Stimulated activated naive CD8-positive, alpha-beta T cell treated with anti-CD3 and anti-CD28 coated beads, Interleukin-15, amount 100 ng/mL, for 72 hours (primary cell): ENCODE measurements at regions not wholly inside any gene's neighbourhood (a gene's known extent, or its start where the extent isn't known, plus 50 kb on each side); places are given as distances from the start of the nearest gene placed in this dataset.
"Not testable (repeated sequence)": the region's sequence is repeated elsewhere in the genome, so short reads cannot be mapped to it uniquely, and the experiment has no call there.

Experiments
- ATAC-seq: fragments of 150-1000 bp; cut with Tn5 transposase; 2 replicates; pipeline ENCODE4 v1.10.0; 2021; ENCODE audit warnings: mild to moderate bottlenecking, moderate library complexity
- DNase-seq, 2 donors: peaks; one replicate each; pipeline ENCODE4 v3.0.0; 2021 to 2022
- H3K27ac Mint-ChIP-seq, 2 donors: one replicate each; pipeline ENCODE4 v1.8.0; 2022; ENCODE audit warnings: mild to moderate bottlenecking in 2 of 2, mixed read lengths in 2 of 2, moderate library complexity in 2 of 2
- H3K27me3 Mint-ChIP-seq: one replicate; pipeline ENCODE4 v1.8.0; 2022; ENCODE audit warnings: mixed read lengths
- H3K4me1 Mint-ChIP-seq: one replicate; pipeline ENCODE4 v1.8.0; 2022; ENCODE audit warnings: mild to moderate bottlenecking, mixed read lengths
- H3K4me3 Mint-ChIP-seq, 2 donors: one replicate each; pipeline ENCODE4 v1.8.0; 2022; ENCODE audit warnings: mild to moderate bottlenecking in 2 of 2, mixed read lengths in 2 of 2, moderate library complexity in 1 of 2
- H3K9me3 Mint-ChIP-seq, 2 donors: one replicate each; pipeline ENCODE4 v1.8.0; 2022; ENCODE audit warnings: mixed read lengths in 2 of 2

DNA sequence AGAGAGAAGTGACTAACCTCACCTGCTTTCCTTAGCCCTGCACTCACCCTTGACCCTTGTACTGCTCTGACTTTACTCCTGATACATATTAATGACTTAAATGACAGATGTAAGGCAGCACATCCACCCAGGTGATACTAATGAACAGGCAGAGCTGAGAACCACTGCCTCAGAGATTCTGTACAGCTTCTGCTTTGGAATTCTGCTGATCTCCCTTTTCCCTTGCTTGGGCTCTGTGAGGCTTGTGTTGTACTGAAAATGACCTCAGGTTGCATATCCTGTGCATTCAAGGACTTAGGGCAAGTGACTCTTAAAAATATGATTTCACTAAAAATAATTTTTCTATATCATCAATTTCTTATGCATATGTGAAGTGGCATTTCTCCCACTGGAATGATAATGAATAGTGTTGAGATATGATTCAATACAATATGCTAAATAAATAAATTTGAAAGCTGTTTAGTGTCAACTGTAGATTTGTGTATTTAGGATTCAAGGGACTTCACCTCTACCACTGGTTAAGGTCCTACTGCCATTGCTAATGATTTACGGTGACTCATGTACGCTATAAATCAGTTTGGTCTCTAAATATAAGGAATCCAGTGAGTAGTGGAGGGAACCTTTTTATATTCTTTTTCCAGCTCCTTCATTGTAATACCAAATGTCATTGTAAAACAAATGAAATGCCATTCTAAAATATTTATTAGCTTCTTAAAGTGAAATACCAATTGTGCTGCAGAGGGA is 328.3 kb downstream of the SOCS6 start:
- ATAC-seq (no peak), DNase-seq (no peak)
- no peak overlapping the region for H3K4me3 Mint-ChIP-seq
- H3K27me3 Mint-ChIP-seq = no peaks in the 10 kb centered on the region
- no peak overlapping the region for H3K27ac Mint-ChIP-seq
- H3K9me3 Mint-ChIP-seq = peaks cover 20 to 24% of the 10 kb centered on the region in 2 donors
- H3K4me1 Mint-ChIP-seq = peaks cover 39% of the 10 kb centered on the region

DNA sequence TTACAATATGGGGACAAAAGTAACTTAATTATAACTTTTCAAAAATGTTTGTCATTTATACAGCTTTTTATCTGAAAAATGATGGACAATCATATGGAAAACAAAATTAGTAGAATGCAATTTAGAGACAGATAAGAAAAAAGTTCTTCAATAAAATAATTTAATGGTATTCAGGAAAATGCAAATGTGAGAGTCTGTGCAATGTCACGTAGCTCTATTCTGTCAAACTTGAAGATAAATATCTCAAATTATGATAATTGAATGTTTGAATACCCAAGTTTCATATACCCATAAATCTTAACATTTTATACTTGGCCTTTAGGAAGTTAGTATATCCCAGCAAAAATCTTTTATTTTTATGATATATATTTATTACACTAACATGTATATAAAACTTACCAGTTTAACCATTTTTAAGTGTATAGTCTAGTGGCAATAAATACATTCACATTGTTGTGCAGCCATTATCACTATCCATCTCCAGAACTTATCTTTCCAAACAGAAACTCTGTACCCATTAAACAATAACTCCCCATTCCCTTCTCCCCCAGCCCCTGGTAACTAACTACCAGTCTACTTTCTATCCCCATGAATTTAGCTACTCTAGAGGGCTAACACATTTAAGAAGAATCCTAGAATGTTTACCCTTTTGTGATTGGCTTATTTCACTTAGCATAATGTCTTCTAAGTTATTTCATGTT is 311.5 kb downstream of the SOCS6 start:
- Mint-ChIP-seq H3K27me3 (no peaks in the 10 kb centered on the region), H3K4me1 (peaks cover 15% of the 10 kb centered on the region), H3K4me3 (peak overlapping the region in 1 of 2 donors; percentile 21), H3K27ac (peak overlapping the region in 1 of 2 donors; percentile 91), H3K9me3 (peaks cover 0 to 5% of the 10 kb centered on the region in 2 donors)
- no peak for DNase-seq
- no peak for ATAC-seq

DNA sequence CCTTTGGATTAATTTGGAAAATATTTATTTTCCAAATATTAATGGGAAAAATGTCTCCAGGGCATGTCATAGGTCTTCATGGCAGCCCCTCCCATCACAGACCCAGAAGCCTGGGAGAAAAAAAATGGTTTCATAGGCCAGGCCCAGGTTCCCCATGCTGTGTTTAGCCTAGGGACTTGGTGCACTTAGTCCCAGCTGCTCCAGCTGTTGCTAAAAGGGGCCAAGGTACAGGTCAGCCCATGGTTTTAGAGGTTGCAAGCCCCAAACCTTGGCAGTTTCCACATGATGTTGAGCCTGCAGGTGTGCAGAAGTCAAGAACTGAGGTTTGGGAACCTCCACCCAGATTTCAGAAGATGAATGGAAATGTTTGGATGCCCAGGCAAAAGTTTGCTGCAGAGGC is 309.6 kb downstream of the SOCS6 start:
- H3K9me3 Mint-ChIP-seq = no peaks in the 10 kb centered on the region
- H3K27me3 Mint-ChIP-seq = no peaks in the 10 kb centered on the region
- peaks cover 15% of the 10 kb centered on the region for H3K4me1 Mint-ChIP-seq
- H3K4me3 Mint-ChIP-seq = no peak overlapping the region
- H3K27ac Mint-ChIP-seq = no peak overlapping the region
- DNase-seq = no peak
- peak; percentile 20 for ATAC-seq

DNA sequence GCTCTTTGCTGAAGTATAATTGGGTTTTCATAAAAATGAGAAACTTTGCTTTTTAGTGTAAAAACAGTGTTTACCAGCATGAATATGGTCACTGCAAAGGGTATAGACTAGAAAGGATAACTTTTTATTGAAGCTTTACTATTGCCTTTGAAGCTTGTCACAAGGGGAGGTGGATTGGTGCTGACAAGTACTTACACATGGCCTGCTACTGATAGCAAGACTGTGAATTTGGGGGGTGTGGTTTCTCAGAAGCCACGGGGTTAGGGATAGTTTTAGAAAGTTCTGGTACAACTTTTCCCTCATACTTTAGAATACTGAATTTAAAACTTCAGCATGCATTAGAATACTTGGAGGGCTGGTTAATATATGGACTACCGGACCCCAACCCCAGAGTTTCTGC is 294.1 kb downstream of the SOCS6 start:
- Mint-ChIP-seq H3K27ac (no peak overlapping the region), H3K9me3 (peaks cover 18 to 33% of the 10 kb centered on the region in 2 donors), H3K4me3 (no peak overlapping the region), H3K27me3 (no peaks in the 10 kb centered on the region), H3K4me1 (no peaks in the 10 kb centered on the region)
- no peak for DNase-seq
- no peak for ATAC-seq

DNA sequence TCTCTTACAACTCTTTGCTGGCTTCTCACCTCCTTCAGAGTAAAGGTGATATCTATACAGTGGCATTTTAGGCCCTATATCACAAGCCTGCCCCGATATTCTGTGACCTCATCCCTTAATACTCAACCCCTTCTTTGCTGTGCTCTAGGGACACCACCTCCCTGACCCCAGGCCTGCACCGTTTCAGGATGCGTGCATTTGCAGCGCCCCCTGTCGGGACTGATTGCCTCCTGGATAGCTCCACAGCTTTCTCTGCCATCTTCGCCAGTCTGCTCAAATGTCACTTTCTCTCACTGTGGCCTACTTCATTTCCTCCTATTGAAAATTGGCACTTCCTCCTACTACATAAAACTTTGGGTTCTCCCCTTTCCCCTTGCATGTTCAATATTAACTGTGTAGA is 289.6 kb downstream of the SOCS6 start:
- DNase-seq (no peak), ATAC-seq (no peak)
- Mint-ChIP-seq H3K27ac (no peak overlapping the region), H3K27me3 (no peaks in the 10 kb centered on the region), H3K4me3 (no peak overlapping the region), H3K4me1 (no peaks in the 10 kb centered on the region), H3K9me3 (peaks cover 2 to 7% of the 10 kb centered on the region in 2 donors)

DNA sequence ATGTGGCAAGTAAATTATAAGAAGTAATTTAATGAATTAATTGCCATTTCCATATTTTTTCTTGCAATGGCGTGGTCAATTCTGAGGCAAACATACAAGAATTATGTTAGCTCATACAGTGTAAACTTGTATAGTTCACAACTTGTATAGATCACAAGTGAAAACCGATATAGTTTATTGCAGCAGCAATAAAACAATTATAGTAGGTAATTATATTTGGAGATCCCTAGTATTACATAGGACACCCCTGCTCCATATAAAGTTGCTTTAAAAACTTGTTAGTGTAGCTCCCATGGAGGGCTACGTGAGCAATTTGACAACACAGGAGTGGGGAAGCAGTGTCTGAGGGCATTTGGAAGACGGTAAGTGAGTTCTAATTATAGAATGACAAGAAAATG is 288.2 kb downstream of the SOCS6 start:
- H3K9me3 Mint-ChIP-seq = peaks cover 6 to 7% of the 10 kb centered on the region in 2 donors
- ATAC-seq (no peak), DNase-seq (no peak)
- no peaks in the 10 kb centered on the region for H3K27me3 Mint-ChIP-seq
- H3K4me1 Mint-ChIP-seq = no peaks in the 10 kb centered on the region
- H3K4me3 Mint-ChIP-seq = no peak overlapping the region
- H3K27ac Mint-ChIP-seq = no peak overlapping the region

DNA sequence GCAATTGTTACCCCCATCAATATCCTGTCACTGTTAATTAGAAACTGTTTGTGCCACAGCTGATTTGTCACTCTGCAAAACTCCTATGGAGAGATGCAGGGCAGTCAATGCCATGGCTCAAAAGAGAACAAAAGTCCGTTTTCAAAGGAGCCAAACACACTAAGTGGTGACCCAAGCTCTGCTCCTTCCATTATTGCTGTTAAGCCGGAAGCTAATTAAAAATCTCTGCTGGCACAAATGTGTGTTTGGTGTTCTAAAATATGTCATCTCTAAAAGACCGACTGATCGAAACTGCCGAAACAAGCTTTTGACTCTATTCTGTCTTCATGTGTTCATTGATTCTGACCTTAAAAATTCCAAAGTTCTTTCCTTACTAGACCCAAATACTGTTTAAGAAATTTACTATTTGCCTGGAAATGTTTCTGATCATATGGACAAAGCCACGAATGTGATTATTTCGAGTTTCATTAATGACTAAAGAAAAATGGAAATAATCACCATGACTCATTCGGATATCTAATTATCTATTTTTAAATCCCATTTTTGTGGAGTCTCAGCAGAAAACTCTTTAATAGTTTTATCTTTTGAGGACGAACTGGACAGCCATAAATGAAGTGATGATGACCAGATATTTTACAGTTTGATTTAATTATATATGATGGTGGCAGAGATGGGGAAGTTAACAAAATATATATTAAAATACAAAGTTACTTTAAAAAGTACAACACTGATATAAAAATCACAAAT is 287.6 kb downstream of the SOCS6 start:
- Mint-ChIP-seq H3K27me3 (no peaks in the 10 kb centered on the region), H3K4me1 (no peaks in the 10 kb centered on the region), H3K27ac (no peak overlapping the region), H3K4me3 (no peak overlapping the region), H3K9me3 (peaks cover 6 to 7% of the 10 kb centered on the region in 2 donors)
- ATAC-seq (no peak), DNase-seq (no peak)

DNA sequence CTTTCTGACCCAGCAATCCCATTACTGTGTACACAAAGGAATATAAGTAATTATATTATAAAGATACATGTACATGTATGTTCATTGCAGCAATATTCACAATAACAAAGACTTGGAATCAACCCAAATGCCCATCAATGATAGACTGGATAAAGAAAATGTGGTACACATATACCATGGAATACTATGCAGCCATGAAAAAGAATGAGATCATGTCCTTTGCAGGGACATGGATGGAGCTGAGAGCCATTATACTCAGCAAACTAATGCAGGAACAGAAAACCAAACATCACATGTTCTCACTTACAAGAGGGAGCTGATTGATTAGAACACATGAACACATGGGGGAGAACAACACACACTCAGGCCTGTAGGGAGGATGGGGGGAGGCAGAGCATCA is 286.1 kb downstream of the SOCS6 start:
- H3K4me3 Mint-ChIP-seq, H3K9me3 Mint-ChIP-seq, H3K4me1 Mint-ChIP-seq, DNase-seq, ATAC-seq, H3K27ac Mint-ChIP-seq, H3K27me3 Mint-ChIP-seq: not testable (repeated sequence)

DNA sequence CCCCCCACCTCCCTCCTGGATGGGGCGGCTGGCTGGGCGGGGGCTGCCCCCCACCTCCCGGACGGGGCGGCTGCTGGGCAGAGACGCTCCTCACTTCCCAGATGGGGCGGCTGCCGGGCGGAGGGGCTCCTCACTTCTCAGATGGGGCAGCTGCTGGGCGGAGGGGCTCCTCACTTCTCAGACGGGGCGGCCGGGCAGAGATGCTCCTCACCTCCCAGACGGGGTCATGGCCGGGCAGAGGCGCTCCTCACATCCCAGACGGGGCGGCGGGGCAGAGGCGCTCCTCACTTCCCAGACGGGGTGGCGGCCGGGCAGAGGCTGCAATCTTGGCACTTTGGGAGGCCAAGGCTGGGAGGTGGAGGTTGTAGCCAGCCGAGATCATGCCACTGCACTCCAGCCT is 280.8 kb downstream of the SOCS6 start:
- not testable (repeated sequence) for H3K9me3 Mint-ChIP-seq, H3K27ac Mint-ChIP-seq, H3K4me3 Mint-ChIP-seq, DNase-seq, H3K27me3 Mint-ChIP-seq, H3K4me1 Mint-ChIP-seq, ATAC-seq

DNA sequence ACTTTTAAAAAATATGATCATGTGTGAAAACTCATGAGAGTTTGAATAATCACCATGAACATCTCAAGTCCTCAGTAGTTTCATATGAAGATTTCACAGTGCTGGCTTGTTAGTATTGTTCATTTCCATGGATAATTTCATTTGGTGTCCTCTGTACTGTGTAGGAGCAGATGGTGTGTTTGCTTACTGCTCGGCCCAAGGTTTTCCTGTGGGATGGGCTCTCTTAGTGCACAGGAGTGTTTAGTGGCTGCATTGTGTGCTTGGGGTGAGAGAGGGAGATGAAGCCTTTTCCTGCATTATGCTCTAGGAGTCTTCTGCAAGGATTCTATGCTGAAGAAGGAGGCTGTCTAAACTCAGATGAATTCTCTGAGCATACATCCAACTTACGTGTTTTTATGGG is 270.6 kb downstream of the SOCS6 start:
- H3K27me3 Mint-ChIP-seq = no peaks in the 10 kb centered on the region
- no peak for ATAC-seq
- no peaks in the 10 kb centered on the region for H3K4me1 Mint-ChIP-seq
- no peak overlapping the region for H3K4me3 Mint-ChIP-seq
- DNase-seq = no peak
- H3K27ac Mint-ChIP-seq = no peak overlapping the region
- H3K9me3 Mint-ChIP-seq = peaks cover 0 to 16% of the 10 kb centered on the region in 2 donors

DNA sequence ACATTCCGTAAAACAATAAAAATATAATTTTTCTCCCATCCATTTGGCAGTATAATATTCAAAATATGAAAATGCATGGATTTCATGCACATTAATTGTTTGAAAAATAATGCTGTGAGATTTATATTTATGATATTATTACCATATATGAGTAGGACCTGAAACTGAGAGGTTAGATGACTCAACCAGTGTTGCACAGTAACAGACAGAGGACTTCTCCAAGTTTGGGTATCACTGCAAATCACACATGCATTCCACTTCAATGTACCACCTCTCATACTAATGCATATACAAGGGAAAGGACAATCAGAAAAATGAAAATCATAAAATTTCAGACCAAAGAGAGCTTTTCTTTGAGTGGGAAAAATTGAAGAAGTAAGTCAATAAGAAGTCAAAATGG is 269.5 kb downstream of the SOCS6 start:
- Mint-ChIP-seq H3K9me3 (peaks cover 0 to 16% of the 10 kb centered on the region in 2 donors), H3K27me3 (no peaks in the 10 kb centered on the region), H3K27ac (no peak overlapping the region), H3K4me3 (no peak overlapping the region), H3K4me1 (no peaks in the 10 kb centered on the region)
- DNase-seq (no peak), ATAC-seq (peak; percentile 75)

DNA sequence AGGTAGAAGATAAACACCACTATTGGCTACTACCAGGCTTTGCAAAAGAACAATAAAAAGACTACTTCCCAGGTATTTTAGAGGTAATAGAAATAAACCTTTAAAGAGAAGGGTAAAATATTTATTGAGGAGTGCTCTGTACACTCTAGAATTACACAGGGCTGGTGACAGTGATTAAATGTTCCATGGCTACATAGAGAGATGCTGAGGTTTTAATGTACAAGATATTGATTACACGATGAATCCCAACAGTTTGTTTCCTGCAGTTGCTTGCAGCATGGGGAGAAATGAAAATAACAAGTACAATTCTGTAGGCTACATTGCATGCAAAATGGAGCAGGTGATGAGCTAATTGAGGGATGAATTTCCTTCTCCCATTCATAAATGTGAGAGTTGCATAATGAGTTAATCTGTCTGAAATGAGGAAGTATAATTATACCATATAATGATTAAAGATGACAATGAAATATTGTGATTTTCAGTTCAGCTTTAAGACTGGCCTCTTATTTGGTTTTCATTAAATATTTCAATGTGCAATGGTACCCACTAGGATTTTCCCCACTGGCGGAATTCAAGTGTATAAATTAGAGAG is 266.1 kb downstream of the SOCS6 start:
- DNase-seq = no peak
- H3K9me3 Mint-ChIP-seq = no peaks in the 10 kb centered on the region
- H3K4me3 Mint-ChIP-seq = no peak overlapping the region
- H3K27ac Mint-ChIP-seq = no peak overlapping the region
- no peaks in the 10 kb centered on the region for H3K4me1 Mint-ChIP-seq
- no peak for ATAC-seq
- no peaks in the 10 kb centered on the region for H3K27me3 Mint-ChIP-seq

DNA sequence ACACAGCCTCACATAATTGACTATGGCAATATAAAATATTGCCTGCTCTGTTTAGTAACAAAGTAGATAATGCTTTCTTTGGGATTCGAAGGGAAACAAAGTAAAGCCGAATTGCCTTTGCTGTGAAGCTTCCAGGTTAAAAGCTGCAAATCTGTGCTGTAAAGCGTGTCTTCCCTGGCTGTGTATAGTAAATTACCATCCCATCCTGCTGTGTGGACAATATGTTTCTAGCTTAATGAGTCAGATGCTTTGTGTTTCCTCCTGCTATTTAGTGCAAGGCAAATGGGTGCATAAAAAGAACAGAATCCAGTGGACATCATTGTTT is 265.1 kb downstream of the SOCS6 start:
- Mint-ChIP-seq H3K4me3 (peak overlapping the region in 1 of 2 donors; percentile 67), H3K9me3 (peaks cover 0 to 4% of the 10 kb centered on the region in 2 donors), H3K4me1 (no peaks in the 10 kb centered on the region), H3K27me3 (no peaks in the 10 kb centered on the region), H3K27ac (no peak overlapping the region)
- ATAC-seq = no peak
- DNase-seq = no peak

DNA sequence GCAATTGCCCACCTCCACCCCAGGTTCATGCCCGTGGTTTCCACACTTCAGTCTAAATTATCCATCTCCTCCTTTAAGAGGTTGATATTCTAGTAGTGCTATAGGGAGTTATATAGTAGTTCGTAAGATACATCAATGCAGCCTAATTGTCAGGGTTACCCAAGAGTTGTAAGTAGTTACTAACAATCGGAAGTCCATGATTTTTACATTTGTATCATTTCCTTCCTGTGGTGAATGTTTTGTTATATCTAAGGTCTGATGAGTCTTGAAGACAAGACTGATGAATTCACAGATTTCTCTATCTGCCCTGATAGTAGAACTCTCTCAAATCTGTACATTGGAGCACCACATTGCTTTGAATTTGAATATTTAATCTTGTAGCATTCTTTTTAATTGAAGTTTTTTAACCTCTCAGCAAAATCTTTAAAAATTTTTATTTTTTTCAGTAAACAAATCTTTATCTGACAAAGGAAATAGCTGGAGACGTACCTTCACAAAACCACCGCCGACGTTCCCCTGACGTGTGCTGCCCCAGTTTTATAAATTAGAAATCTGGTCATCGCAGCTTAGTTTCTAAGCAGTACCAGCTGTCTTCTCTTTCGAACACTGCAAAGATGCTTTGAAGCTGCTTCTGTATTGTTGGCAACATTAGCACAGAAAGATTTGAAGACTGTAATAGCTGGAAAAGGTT is 264.5 kb downstream of the SOCS6 start:
- ATAC-seq = peak; percentile 52
- peak overlapping the region in 1 of 2 donors; percentile 67 for H3K4me3 Mint-ChIP-seq

DNA sequence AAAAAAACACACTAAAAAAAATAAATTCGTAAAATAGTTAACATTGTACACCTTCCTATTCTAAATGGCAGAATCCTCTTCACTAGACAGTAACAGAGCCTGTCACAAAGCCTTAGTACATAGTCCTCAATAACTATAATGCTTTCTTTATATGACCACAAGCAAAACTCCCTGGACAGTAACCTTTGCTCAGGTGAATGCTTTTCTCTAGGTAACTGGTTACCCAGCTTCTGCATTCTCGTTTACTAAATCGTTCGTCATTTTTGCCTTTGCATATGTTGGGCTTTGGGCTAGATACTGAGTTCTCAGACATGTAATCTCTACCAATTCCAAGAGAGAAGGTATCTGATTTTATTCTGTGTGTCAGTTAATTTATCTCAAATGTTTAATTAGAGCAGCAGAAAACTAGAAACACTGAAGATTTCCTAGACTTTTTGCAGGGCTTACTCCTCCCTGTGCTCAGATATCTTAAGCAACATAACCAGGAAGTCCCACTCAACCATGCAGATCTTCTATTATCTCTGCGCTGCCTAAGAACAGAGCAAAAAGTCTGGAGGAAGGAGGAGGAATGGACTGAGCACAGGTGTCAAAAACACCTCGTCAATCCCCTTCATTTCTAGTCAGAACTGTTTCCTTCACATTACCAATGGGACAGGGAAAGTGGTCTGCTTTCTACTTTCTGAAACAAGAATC is 247.7 kb downstream of the SOCS6 start:
- Mint-ChIP-seq H3K4me1 (no peaks in the 10 kb centered on the region), H3K4me3 (no peak overlapping the region), H3K27ac (no peak overlapping the region)

More for the DNA sequence above, 264.5 kb downstream of the SOCS6 start:
- no peak for DNase-seq
- Mint-ChIP-seq H3K27ac (peak overlapping the region in 1 of 2 donors; percentile 46), H3K27me3 (no peaks in the 10 kb centered on the region), H3K9me3 (peaks cover under 1 to 4% of the 10 kb centered on the region in 2 donors), H3K4me1 (no peaks in the 10 kb centered on the region)

More for the DNA sequence above, 247.7 kb downstream of the SOCS6 start:
- H3K9me3 Mint-ChIP-seq = peaks cover 8 to 12% of the 10 kb centered on the region in 2 donors
- ATAC-seq (no peak), DNase-seq (no peak)
- H3K27me3 Mint-ChIP-seq = no peaks in the 10 kb centered on the region
